ENCODE measurements at regions not wholly inside any gene's neighbourhood (a gene's known extent, or its start where the extent isn't known, plus 50 kb on each side); places are given as distances from the start of the nearest gene placed in this dataset.

GRCh38 chr19:28324275-28325060 is 888.5 kb downstream of the UQCRFS1 start:
- no peak for TF ChIP-seq POLR2AphosphoS5 (IDR thresholded peaks at IDR 0.05)
- no peak for TF ChIP-seq CTCF (IDR thresholded peaks at IDR 0.05)
- TF ChIP-seq EP300 (IDR thresholded peaks at IDR 0.05): no peak
- TF ChIP-seq POLR2A (IDR thresholded peaks at IDR 0.05): no peak

Measured in sigmoid colon (tissue), 4 donors.